HG03565 (cell line): ENCODE measurements at regions not wholly inside any gene's neighbourhood (a gene's known extent, or its start where the extent isn't known, plus 50 kb on each side); places are given as distances from the start of the nearest gene placed in this dataset.
"Not testable (repeated sequence)": the region's sequence is repeated elsewhere in the genome, so short reads cannot be mapped to it uniquely, and the experiment has no call there.

Experiments
- ATAC-seq: cut with Tn5 transposase; IDR thresholded peaks from one replicate; pipeline ENCODE4 v1.9.1; 2021; ENCODE audit warnings: mild to moderate bottlenecking, moderate library complexity; ENCODE audit not compliant: unreplicated experiment

- no peak for ATAC-seq
These were observed 230.5 kb upstream of the EGLN3 start for GRCh38 chr14:34181338-34181737.

- no peak for ATAC-seq
These were observed 230.0 kb upstream of the EGLN3 start for GRCh38 chr14:34180869-34181268.

- ATAC-seq: no peak
These were observed 229.6 kb upstream of the EGLN3 start for GRCh38 chr14:34180434-34180833.

- ATAC-seq: no peak
These were observed 228.9 kb upstream of the EGLN3 start for GRCh38 chr14:34179727-34180126.

GRCh38 chr14:34177466-34177865 is 226.6 kb upstream of the EGLN3 start:
- no peak for ATAC-seq

GRCh38 chr14:34175574-34175973 is 224.7 kb upstream of the EGLN3 start:
- ATAC-seq: peak; percentile 55

- no peak for ATAC-seq
These were observed 224.1 kb upstream of the EGLN3 start for GRCh38 chr14:34174973-34175372.

- ATAC-seq: no peak
These were observed 223.0 kb upstream of the EGLN3 start for GRCh38 chr14:34173916-34174315.

GRCh38 chr14:34172550-34173368 is 221.9 kb upstream of the EGLN3 start:
- ATAC-seq: no peak

- ATAC-seq: no peak
These were observed 221.2 kb upstream of the EGLN3 start for GRCh38 chr14:34172173-34172451.

GRCh38 chr14:34171431-34172172 is 220.7 kb upstream of the EGLN3 start:
- ATAC-seq: no peak

- ATAC-seq: no peak
These were observed 220.0 kb upstream of the EGLN3 start for GRCh38 chr14:34170882-34171281.

- no peak for ATAC-seq
These were observed 218.7 kb upstream of the EGLN3 start for GRCh38 chr14:34169561-34169960.

GRCh38 chr14:34168656-34169055 is 217.8 kb upstream of the EGLN3 start:
- ATAC-seq: no peak

GRCh38 chr14:34165847-34166350 is 215.0 kb upstream of the EGLN3 start:
- no peak for ATAC-seq

GRCh38 chr14:34164162-34164864 is 213.4 kb upstream of the EGLN3 start:
- no peak for ATAC-seq

GRCh38 chr14:34161351-34162082 is 210.6 kb upstream of the EGLN3 start:
- no peak for ATAC-seq

- ATAC-seq: no peak
These were observed 209.7 kb upstream of the EGLN3 start for GRCh38 chr14:34160619-34161018.

GRCh38 chr14:34157651-34158050 is 206.8 kb upstream of the EGLN3 start:
- no peak for ATAC-seq

- no peak for ATAC-seq
These were observed 196.6 kb upstream of the EGLN3 start for GRCh38 chr14:34147461-34147860.

- not testable (repeated sequence) for ATAC-seq
These were observed 189.3 kb upstream of the EGLN3 start for GRCh38 chr14:34140127-34140526.
